ENCODE measurements at regions not wholly inside any gene's neighbourhood (a gene's known extent, or its start where the extent isn't known, plus 50 kb on each side); places are given as distances from the start of the nearest gene placed in this dataset.

DNA sequence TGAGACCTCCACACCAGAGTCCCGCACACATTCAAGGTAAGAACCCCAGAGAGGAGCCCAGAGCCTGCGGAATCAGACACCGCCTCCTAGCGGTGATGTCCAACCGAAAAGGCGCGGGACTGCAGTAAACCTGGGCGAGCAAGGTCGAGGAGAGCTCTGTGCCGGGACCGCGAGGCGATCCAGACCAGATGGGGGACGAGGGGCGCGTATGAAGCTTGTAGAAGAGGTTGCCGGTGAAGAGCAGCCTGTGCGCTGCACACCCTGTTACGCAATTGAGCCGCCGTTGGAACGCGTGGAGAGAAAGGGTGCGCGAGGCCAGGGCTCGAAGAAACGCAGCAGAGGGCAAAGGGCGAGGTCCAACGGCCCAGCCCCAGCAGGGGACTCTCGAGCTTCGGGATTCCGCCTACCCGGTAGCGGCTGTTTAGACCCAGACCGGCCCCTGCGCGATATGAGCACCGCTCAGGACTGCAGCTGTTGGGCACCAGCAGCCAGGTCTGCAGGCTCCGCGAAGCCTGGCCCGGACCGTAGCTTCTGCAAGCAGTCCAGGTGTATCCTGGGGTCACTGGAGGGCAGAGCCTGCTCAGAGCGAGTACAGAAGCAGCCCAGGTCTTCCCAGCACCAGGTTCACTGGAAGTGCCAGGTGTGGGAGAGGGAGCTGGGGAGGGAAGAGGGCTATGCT is 65.9 kb upstream of the ZNF599 start:
- no peaks in the 10 kb centered on the region for H3K36me3 ChIP-seq (ENCODE audit: low read depth)
- no peak overlapping the region for H3K27ac ChIP-seq
- H3K79me2 ChIP-seq (ENCODE audit: low read depth), result no peaks in the 10 kb centered on the region
- no peak for DNase-seq
- no peaks in the 10 kb centered on the region for H3K4me1 ChIP-seq (replicated peaks; ENCODE audit: insufficient read depth)
- H3K9me2 ChIP-seq (ENCODE audit: insufficient read depth), result no peaks in the 10 kb centered on the region
- H3F3A ChIP-seq (ENCODE audit: insufficient read depth, low read depth), result no peaks in the 10 kb centered on the region
- H2AFZ ChIP-seq, result no peak overlapping the region
- H3K27me3 ChIP-seq (ENCODE audit: insufficient read depth, low read depth), result peaks cover 81% of the 10 kb centered on the region
- no peaks in the 10 kb centered on the region for H3K9me3 ChIP-seq (ENCODE audit: insufficient read depth, low read depth)
- POLR2A ChIA-PET (ENCODE audit: unreplicated experiment), result no interaction called here
- TF ChIP-seq, protein P1, sequence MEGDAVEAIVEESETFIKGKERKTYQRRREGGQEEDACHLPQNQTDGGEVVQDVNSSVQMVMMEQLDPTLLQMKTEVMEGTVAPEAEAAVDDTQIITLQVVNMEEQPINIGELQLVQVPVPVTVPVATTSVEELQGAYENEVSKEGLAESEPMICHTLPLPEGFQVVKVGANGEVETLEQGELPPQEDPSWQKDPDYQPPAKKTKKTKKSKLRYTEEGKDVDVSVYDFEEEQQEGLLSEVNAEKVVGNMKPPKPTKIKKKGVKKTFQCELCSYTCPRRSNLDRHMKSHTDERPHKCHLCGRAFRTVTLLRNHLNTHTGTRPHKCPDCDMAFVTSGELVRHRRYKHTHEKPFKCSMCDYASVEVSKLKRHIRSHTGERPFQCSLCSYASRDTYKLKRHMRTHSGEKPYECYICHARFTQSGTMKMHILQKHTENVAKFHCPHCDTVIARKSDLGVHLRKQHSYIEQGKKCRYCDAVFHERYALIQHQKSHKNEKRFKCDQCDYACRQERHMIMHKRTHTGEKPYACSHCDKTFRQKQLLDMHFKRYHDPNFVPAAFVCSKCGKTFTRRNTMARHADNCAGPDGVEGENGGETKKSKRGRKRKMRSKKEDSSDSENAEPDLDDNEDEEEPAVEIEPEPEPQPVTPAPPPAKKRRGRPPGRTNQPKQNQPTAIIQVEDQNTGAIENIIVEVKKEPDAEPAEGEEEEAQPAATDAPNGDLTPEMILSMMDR (conservative IDR thresholded peaks at IDR 0.05), result no peak
- TF ChIP-seq EZH2 (IDR thresholded peaks at IDR 0.05; ENCODE audit: low read depth), result no peak
- no TSS peak for BruUV-seq (replicated peaks)
- intact Hi-C loops (cut with micrococcal nuclease; ENCODE audit: unreplicated experiment), result no loop called here
- H4K20me1 ChIP-seq (ENCODE audit: insufficient read depth), result no peaks in the 10 kb centered on the region
- no peak overlapping the region for H3K4me2 ChIP-seq
- CTCF ChIA-PET, result interaction anchor here (0.6 kb wide), 1 partner anchor 646 kb away, joined by 4 read pairs; no protein-coding TSS in a partner anchor
- no peak overlapping the region for H3K4me3 ChIP-seq

DNA sequence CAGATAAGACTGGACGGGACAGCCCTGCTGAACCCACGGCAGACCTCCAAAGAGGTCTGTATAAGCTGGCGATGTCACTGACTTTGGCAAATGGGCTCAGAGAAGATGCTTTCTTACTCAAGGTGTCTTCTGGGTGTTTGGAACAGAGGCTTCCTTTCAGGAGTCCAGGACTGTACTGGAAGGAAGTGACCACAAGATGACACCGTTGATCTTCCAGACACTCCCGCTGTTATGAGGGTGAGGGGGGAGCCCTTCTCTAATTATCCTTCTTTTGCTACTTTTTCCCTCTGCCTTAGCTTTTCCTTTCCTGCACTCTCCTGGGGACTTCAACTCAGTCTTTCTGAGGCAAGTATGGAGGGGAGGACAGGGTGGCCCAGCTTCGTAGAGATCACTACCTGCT is 65.2 kb upstream of the ZNF599 start:
- intact Hi-C loops (cut with micrococcal nuclease; ENCODE audit: unreplicated experiment), result no loop called here
- ChIA-PET CTCF (interaction anchor here (0.6 kb wide), 1 partner anchor 646 kb away, joined by 4 read pairs; no protein-coding TSS in a partner anchor), POLR2A (ENCODE audit: unreplicated experiment) (no interaction called here)
- no peaks in the 10 kb centered on the region for H3F3A ChIP-seq (ENCODE audit: insufficient read depth, low read depth)
- BruUV-seq (replicated peaks), result no TSS peak
- H3K9me2 ChIP-seq (ENCODE audit: insufficient read depth), result no peaks in the 10 kb centered on the region
- no peaks in the 10 kb centered on the region for H3K79me2 ChIP-seq (ENCODE audit: low read depth)
- no peak overlapping the region for H2AFZ ChIP-seq
- no peak overlapping the region for H3K27ac ChIP-seq
- H3K27me3 ChIP-seq (ENCODE audit: insufficient read depth, low read depth), result peaks cover 81% of the 10 kb centered on the region
- H4K20me1 ChIP-seq (ENCODE audit: insufficient read depth), result no peaks in the 10 kb centered on the region
- TF ChIP-seq, protein P1 (conservative IDR thresholded peaks at IDR 0.05), result peak; percentile 18; the same call in 1 of the 2 replicates
- no peak for TF ChIP-seq EZH2 (IDR thresholded peaks at IDR 0.05; ENCODE audit: low read depth)
- H3K36me3 ChIP-seq (ENCODE audit: low read depth), result no peaks in the 10 kb centered on the region
- no peak for DNase-seq
- H3K4me1 ChIP-seq (replicated peaks; ENCODE audit: insufficient read depth), result no peaks in the 10 kb centered on the region
- H3K9me3 ChIP-seq (ENCODE audit: insufficient read depth, low read depth), result no peaks in the 10 kb centered on the region
- no peak overlapping the region for H3K4me2 ChIP-seq
- no peak overlapping the region for H3K4me3 ChIP-seq

DNA sequence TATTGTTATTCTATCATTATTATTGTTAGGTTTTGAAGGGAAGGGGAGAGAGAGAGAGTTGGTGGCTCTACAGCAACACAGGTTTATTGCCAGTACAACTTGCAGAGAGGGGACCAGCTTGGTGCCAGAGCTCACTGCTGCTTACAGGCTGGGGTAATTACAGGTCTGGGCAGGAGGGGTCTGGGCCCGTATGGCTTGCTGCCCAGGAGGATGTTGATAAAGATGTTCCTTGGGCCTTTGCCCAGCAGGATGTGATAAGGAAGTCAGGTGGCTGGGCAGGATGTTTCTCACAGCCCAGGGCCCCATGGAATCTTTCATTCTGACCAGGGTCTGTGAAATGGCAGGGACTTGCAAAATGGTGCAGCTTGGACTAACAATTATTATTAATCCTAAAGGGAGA is 64.2 kb upstream of the ZNF599 start:
- no peaks in the 10 kb centered on the region for H4K20me1 ChIP-seq (ENCODE audit: insufficient read depth)
- H3F3A ChIP-seq (ENCODE audit: insufficient read depth, low read depth), result no peaks in the 10 kb centered on the region
- no peaks in the 10 kb centered on the region for H3K9me2 ChIP-seq (ENCODE audit: insufficient read depth)
- no peak for DNase-seq
- intact Hi-C loops (cut with micrococcal nuclease; ENCODE audit: unreplicated experiment), result no loop called here
- no TSS peak for BruUV-seq (replicated peaks)
- TF ChIP-seq, protein P1 (conservative IDR thresholded peaks at IDR 0.05), result no peak
- TF ChIP-seq EZH2 (IDR thresholded peaks at IDR 0.05; ENCODE audit: low read depth), result no peak
- ChIA-PET CTCF (no interaction called here), POLR2A (ENCODE audit: unreplicated experiment) (no interaction called here)
- no peaks in the 10 kb centered on the region for H3K79me2 ChIP-seq (ENCODE audit: low read depth)
- H3K27ac ChIP-seq, result no peak overlapping the region
- no peaks in the 10 kb centered on the region for H3K36me3 ChIP-seq (ENCODE audit: low read depth)
- H2AFZ ChIP-seq, result no peak overlapping the region
- no peak overlapping the region for H3K4me3 ChIP-seq
- H3K4me1 ChIP-seq (replicated peaks; ENCODE audit: insufficient read depth), result no peaks in the 10 kb centered on the region
- H3K27me3 ChIP-seq (ENCODE audit: insufficient read depth, low read depth), result peaks cover 83% of the 10 kb centered on the region
- no peaks in the 10 kb centered on the region for H3K9me3 ChIP-seq (ENCODE audit: insufficient read depth, low read depth)
- no peak overlapping the region for H3K4me2 ChIP-seq

All from PC-9 (cell line).